Adrenal gland (tissue), 9 donors: ENCODE measurements at regions not wholly inside any gene's neighbourhood (a gene's known extent, or its start where the extent isn't known, plus 50 kb on each side); places are given as distances from the start of the nearest gene placed in this dataset.

Source experiments
- DNase-seq, 7 donors: peaks; one replicate each; pipeline ENCODE4 v3.0.0-alpha.2; 2019 to 2020
- H3K27ac ChIP-seq, 5 donors: fragments of 200-600 bp; sonication (generic) in 4 of 5; 1 replicate in 3 of 5; 2 replicates in 2 of 5; pipeline versions ENCODE4 v1.5.1 to v1.8.0; 2016 to 2020; ENCODE audit warnings: mild to moderate bottlenecking in 1 of 5
- H3K27me3 ChIP-seq: fragments of 200-600 bp; 2 replicates; pipeline ENCODE4 v1.8.0; 2021
- H3K36me3 ChIP-seq, 2 donors: fragments of 200-600 bp; replicated peaks in 1 of 2; 1 replicate in 1 of 2; 2 replicates in 1 of 2; pipeline versions ENCODE4 v1.5.1 to v1.8.0; 2018 to 2022
- H3K4me1 ChIP-seq, 2 donors: fragments of 200-600 bp; replicated peaks in 1 of 2; 1 replicate in 1 of 2; 2 replicates in 1 of 2; pipeline versions ENCODE4 v1.5.1 to v1.8.0; 2018 to 2021
- H3K4me3 ChIP-seq, 4 donors: fragments of 200-600 bp; sonication (generic) in 3 of 4; one replicate each; pipeline ENCODE4 v1.5.1; 2016 to 2018
- H3K9me3 ChIP-seq, 3 donors: fragments of 200-600 bp; sonication (generic) in 1 of 3; replicated peaks in 1 of 3; 1 replicate in 2 of 3; 2 replicates in 1 of 3; pipeline versions ENCODE4 v1.5.1 to v1.8.0; 2016 to 2021
- POLR2A ChIP-seq, 2 donors: fragments of 450-650 bp; IDR thresholded peaks; one replicate each; pipeline ENCODE4 v1.6.1; 2017; ENCODE audit warnings: antibody characterized with exemption in 2 of 2, mild to moderate bottlenecking in 2 of 2, moderate library complexity in 1 of 2
- WGBS, 4 donors: extraction: QIAGEN DNeasy Blood & Tissue Kit in 2 of 4; methylation state at CpG; one replicate each; pipeline versions ENCODE4 v1.1.5 to v1.1.7; 2013 to 2017; 5-methylcytosine and 5-hydroxymethylcytosine counted together
- intact Hi-C, 2 donors: fragments of 100-400 bp; cut with DNase I; formaldehyde crosslinking; loops; one replicate each; pipeline versions ENCODE4 v1.14.1 to v1.15.0; 2022 to 2023
- TF ChIP-seq, protein P1 (sequence below), 6 experiments: fragments of 450-650 bp in 4 of 6; fragments of 200-600 bp in 2 of 6; sonication (generic) in 1 of 6; IDR thresholded peaks; 1 replicate in 5 of 6; 2 replicates in 1 of 6; pipeline versions ENCODE4 v1.5.1 to v1.8.0; 2016 to 2021; ENCODE audit warnings: antibody characterized with exemption in 6 of 6, mild to moderate bottlenecking in 2 of 6, moderate library complexity in 1 of 6
- donor health status: healthy with polysubstance abuse.
- donor health status: Bipolar disorder and iron deficiency.
- donor health status: DM: yes; HTN: yes; CAD: no.
- donor health status: DM: no; HTN: no; CAD: no.
- donor health status: DM: no; HTN: no; CAD: no.

DNA sequence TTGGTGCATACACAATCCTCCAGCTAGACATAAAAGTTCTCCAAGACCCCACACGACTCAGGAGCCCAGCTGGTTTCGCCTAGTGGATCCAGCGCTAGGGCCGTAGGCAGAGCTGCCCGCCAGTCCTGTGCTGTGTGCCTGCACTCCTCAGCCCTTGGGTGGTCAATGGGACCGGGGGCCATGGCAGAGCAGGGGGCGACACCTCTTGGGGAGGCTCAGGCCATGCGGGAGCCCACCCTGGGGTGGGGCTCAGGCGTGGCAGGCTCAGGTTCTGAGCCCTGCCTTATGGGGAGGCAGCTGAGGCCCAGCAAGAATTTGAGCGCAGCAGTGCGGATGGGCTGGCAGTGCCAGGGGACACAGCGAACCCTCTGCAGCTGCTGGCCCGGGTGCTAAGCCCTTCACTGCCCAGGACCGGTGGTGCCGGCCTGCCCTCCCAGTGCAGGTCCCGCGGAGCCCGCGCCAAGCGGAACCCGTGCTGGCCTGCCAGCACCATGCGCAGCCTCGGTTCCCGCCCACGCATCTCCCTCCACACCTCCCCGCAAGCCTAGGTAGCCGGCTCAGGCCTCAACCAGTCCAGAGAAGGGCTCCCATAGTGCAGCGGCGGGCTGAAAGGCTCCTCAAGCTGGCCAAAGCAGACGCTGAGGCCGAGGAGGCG is 1566.6 kb upstream of the SLC39A10 start:
- no peak overlapping the region for H3K4me3 ChIP-seq
- WGBS, 4 donors, result 89 to 91% (median 91%) methylated on average over 19 to 32 of the region's 32 CpGs
- H3K27ac ChIP-seq, result no peak overlapping the region
- intact Hi-C loops, result no loop called here
- no peaks in the 10 kb centered on the region for H3K4me1 ChIP-seq
- no peaks in the 10 kb centered on the region for H3K27me3 ChIP-seq
- no peaks in the 10 kb centered on the region for H3K9me3 ChIP-seq
- TF ChIP-seq POLR2A (IDR thresholded peaks at IDR 0.05), result no peak
- TF ChIP-seq, protein P1, sequence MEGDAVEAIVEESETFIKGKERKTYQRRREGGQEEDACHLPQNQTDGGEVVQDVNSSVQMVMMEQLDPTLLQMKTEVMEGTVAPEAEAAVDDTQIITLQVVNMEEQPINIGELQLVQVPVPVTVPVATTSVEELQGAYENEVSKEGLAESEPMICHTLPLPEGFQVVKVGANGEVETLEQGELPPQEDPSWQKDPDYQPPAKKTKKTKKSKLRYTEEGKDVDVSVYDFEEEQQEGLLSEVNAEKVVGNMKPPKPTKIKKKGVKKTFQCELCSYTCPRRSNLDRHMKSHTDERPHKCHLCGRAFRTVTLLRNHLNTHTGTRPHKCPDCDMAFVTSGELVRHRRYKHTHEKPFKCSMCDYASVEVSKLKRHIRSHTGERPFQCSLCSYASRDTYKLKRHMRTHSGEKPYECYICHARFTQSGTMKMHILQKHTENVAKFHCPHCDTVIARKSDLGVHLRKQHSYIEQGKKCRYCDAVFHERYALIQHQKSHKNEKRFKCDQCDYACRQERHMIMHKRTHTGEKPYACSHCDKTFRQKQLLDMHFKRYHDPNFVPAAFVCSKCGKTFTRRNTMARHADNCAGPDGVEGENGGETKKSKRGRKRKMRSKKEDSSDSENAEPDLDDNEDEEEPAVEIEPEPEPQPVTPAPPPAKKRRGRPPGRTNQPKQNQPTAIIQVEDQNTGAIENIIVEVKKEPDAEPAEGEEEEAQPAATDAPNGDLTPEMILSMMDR (IDR thresholded peaks at IDR 0.05), result no peak
- DNase-seq, result no peak
- no peaks in the 10 kb centered on the region for H3K36me3 ChIP-seq

DNA sequence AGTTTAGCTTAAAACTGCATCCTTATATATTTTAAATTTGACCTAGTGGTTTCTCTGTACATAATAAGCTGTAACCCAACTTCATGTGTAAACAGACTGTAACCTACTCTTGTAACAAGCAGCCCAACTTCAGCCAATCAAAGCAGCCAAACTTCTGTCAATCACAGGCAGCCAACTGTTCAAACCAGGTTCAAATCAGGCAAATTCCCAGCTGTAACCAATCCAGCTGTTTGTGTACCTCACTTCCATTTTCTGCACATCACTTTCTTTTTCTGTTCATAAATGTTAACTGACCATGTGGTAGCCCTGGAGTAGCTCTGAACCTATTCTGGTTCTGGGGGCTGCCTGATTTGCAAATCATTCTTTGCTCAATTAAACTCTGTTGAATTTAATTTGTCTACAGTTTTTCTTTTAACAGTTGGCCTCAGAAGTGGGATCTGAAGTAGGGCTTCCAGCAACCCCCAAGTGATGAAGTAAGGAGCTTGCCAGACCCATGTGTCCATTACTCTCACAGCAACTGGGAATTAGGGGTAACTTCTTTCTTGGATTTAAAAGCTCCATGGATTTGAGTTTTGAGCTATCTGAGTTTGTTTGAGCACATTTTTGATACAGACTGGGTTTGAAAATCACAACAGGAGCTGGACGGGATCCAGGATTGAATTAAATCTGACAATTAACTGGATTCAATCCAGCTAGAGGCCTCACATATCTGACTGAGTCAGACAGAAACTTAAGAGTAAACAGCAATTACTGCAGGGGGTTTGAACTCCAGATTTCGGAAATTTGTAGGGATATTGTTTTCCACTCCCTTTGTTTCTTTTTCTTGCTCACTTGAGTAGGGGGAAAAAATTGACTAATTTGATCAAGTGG is 1569.7 kb upstream of the SLC39A10 start:
- Histone ChIP-seq H3K9me3 (no peaks in the 10 kb centered on the region), H3K4me3 (no peak overlapping the region), H3K27me3 (no peaks in the 10 kb centered on the region), H3K27ac (no peak overlapping the region), H3K36me3 (no peaks in the 10 kb centered on the region), H3K4me1 (no peaks in the 10 kb centered on the region)
- no peak for DNase-seq
- no peak for TF ChIP-seq POLR2A (IDR thresholded peaks at IDR 0.05)
- TF ChIP-seq, protein P1 (IDR thresholded peaks at IDR 0.05), result no peak
- WGBS, 4 donors, result 44 to 63% (median 47%) methylated on average over 2 of the region's 2 CpGs
- intact Hi-C loops, result no loop called here

DNA sequence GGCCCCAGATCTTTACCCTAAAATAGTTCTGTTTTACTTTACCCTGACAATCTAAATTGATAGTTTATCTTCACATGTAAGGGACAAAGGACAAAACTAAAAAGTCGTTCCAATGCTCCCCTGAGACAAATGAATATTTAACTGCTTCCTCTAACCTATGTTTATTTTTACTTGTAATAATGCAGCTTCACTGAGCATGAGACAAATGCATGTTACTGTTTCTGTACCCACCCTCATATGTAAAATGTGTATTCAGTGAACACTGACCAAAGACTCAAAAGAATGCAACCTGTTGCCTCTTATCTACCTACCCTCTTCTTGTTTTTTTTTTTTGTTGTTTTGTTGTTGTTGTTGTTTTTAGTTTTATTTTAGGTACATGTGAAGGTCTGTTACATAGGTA is 1570.9 kb upstream of the SLC39A10 start:
- 32 to 48% (median 38%) methylated on average over 1 of the region's 1 CpG for WGBS, 4 donors
- no peaks in the 10 kb centered on the region for H3K9me3 ChIP-seq
- H3K36me3 ChIP-seq, result no peaks in the 10 kb centered on the region
- intact Hi-C loops, result no loop called here
- no peak for DNase-seq
- no peaks in the 10 kb centered on the region for H3K27me3 ChIP-seq
- TF ChIP-seq, protein P1 (IDR thresholded peaks at IDR 0.05), result no peak
- no peak for TF ChIP-seq POLR2A (IDR thresholded peaks at IDR 0.05)
- H3K27ac ChIP-seq, result no peak overlapping the region
- H3K4me1 ChIP-seq, result no peaks in the 10 kb centered on the region
- H3K4me3 ChIP-seq, result no peak overlapping the region

DNA sequence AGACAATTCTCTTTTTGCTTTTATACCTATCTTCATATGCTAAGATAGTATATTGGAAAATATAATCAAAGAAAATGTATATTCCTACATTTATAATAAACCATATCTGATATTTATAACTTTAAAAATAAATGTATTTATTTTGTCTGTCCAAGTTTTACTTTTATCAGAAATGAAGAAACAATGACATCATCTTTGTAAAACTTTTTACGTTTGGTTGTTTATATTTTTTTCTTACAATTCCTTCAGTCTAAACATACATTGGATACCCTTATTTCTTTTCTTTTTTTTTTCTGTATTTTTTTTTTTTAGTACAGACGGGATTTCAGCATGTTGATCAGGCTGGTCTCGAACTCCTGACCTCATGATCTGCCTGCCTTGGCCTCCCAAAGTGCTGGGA is 1577.0 kb upstream of the SLC39A10 start:
- H3K9me3 ChIP-seq, result no peaks in the 10 kb centered on the region
- WGBS, 4 donors, result 65 to 86% (median 73%) methylated on average over 3 of the region's 3 CpGs
- H3K36me3 ChIP-seq, result no peaks in the 10 kb centered on the region
- H3K27ac ChIP-seq, result no peak overlapping the region
- H3K27me3 ChIP-seq, result no peaks in the 10 kb centered on the region
- TF ChIP-seq POLR2A (IDR thresholded peaks at IDR 0.05), result no peak
- TF ChIP-seq, protein P1 (IDR thresholded peaks at IDR 0.05), result no peak
- no peaks in the 10 kb centered on the region for H3K4me1 ChIP-seq
- no peak overlapping the region for H3K4me3 ChIP-seq
- intact Hi-C loops, result no loop called here
- no peak for DNase-seq
